ENCODE measurements at regions not wholly inside any gene's neighbourhood (a gene's known extent, or its start where the extent isn't known, plus 50 kb on each side); places are given as distances from the start of the nearest gene placed in this dataset.

- DNase-seq (ENCODE audit: low spot score), result no peak
- Histone ChIP-seq H3K27ac (no peak overlapping the region), H3K9me3 (no peaks in the 10 kb centered on the region), H3K36me3 (no peaks in the 10 kb centered on the region), H3K4me3 (no peak overlapping the region), H3K27me3 (replicated peaks; ENCODE audit: insufficient read depth) (no peaks in the 10 kb centered on the region), H3K4me1 (ENCODE audit: control insufficient read depth in 1 of 2, low read depth in 2 of 2) (no peaks in the 10 kb centered on the region)
- no peak for ATAC-seq (ENCODE audit: insufficient number of reproducible peaks, low FRiP score, low read depth)
- TF ChIP-seq, protein P1, sequence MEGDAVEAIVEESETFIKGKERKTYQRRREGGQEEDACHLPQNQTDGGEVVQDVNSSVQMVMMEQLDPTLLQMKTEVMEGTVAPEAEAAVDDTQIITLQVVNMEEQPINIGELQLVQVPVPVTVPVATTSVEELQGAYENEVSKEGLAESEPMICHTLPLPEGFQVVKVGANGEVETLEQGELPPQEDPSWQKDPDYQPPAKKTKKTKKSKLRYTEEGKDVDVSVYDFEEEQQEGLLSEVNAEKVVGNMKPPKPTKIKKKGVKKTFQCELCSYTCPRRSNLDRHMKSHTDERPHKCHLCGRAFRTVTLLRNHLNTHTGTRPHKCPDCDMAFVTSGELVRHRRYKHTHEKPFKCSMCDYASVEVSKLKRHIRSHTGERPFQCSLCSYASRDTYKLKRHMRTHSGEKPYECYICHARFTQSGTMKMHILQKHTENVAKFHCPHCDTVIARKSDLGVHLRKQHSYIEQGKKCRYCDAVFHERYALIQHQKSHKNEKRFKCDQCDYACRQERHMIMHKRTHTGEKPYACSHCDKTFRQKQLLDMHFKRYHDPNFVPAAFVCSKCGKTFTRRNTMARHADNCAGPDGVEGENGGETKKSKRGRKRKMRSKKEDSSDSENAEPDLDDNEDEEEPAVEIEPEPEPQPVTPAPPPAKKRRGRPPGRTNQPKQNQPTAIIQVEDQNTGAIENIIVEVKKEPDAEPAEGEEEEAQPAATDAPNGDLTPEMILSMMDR (IDR thresholded peaks at IDR 0.05), result no peak
These were observed 175.0 kb downstream of the GOLIM4 start for GRCh38 chr3:167920747-167921146.

- TF ChIP-seq, protein P1 (IDR thresholded peaks at IDR 0.05), result no peak
- Histone ChIP-seq H3K4me3 (no peak overlapping the region), H3K4me1 (ENCODE audit: control insufficient read depth in 1 of 2, low read depth in 2 of 2) (no peaks in the 10 kb centered on the region), H3K27me3 (replicated peaks; ENCODE audit: insufficient read depth) (no peaks in the 10 kb centered on the region), H3K27ac (no peak overlapping the region), H3K9me3 (no peaks in the 10 kb centered on the region), H3K36me3 (no peaks in the 10 kb centered on the region)
- DNase-seq (ENCODE audit: low spot score) (no peak), ATAC-seq (ENCODE audit: insufficient number of reproducible peaks, low FRiP score, low read depth) (no peak)
These were observed 176.1 kb downstream of the GOLIM4 start for GRCh38 chr3:167919590-167919989.

GRCh38 chr3:167918686-167919085 lies 177.0 kb downstream of the GOLIM4 start:
- TF ChIP-seq, protein P1 (IDR thresholded peaks at IDR 0.05), result no peak
- no peaks in the 10 kb centered on the region for H3K4me1 ChIP-seq (ENCODE audit: control insufficient read depth in 1 of 2, low read depth in 2 of 2)
- no peak overlapping the region for H3K27ac ChIP-seq
- no peaks in the 10 kb centered on the region for H3K36me3 ChIP-seq
- ATAC-seq (ENCODE audit: insufficient number of reproducible peaks, low FRiP score, low read depth), result no peak
- no peak overlapping the region for H3K4me3 ChIP-seq
- DNase-seq (ENCODE audit: low spot score), result no peak
- H3K9me3 ChIP-seq, result no peaks in the 10 kb centered on the region
- no peaks in the 10 kb centered on the region for H3K27me3 ChIP-seq (replicated peaks; ENCODE audit: insufficient read depth)

GRCh38 chr3:167918008-167918596 lies 177.6 kb downstream of the GOLIM4 start:
- H3K36me3 ChIP-seq, result no peaks in the 10 kb centered on the region
- no peak overlapping the region for H3K4me3 ChIP-seq
- no peak overlapping the region for H3K27ac ChIP-seq
- DNase-seq (ENCODE audit: low spot score), result no peak
- no peaks in the 10 kb centered on the region for H3K27me3 ChIP-seq (replicated peaks; ENCODE audit: insufficient read depth)
- no peak for ATAC-seq (ENCODE audit: insufficient number of reproducible peaks, low FRiP score, low read depth)
- TF ChIP-seq, protein P1 (IDR thresholded peaks at IDR 0.05), result no peak
- no peaks in the 10 kb centered on the region for H3K9me3 ChIP-seq
- no peaks in the 10 kb centered on the region for H3K4me1 ChIP-seq (ENCODE audit: control insufficient read depth in 1 of 2, low read depth in 2 of 2)

DNA sequence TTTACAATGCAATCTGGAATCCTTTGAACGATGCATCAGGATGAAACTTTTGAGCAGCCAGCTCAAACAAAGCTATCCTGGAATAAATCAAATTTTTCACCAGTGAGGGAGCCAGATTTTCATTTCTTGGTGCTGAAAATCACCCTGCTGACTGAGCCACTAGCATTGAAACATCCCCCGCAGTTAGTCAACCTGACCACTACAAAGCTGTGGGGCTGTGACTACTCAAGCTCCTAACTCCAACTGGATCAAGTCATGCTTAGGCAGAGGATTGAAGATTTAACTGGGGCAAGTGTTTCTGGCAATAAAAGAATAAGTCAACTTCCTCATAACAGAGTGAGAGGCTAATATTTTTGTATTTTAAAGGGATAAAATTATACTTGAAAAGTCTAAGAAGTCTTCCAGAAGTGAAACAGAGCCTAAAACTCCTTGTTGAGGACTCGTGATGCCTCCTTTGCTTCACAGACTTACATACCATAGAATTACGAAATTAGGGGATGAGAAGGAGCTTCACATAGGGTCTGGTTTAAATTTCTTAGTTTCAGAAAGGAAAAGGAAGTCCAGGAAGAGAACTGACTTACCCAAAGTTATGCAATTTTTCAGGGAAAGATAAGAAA lies 177.8 kb downstream of the SERPINI1 start:
- DNase-seq (ENCODE audit: low spot score), result no peak
- Histone ChIP-seq H3K27ac (no peak overlapping the region), H3K4me1 (ENCODE audit: control insufficient read depth in 1 of 2, low read depth in 2 of 2) (no peaks in the 10 kb centered on the region), H3K36me3 (no peaks in the 10 kb centered on the region), H3K4me3 (no peak overlapping the region), H3K27me3 (replicated peaks; ENCODE audit: insufficient read depth) (no peaks in the 10 kb centered on the region), H3K9me3 (no peaks in the 10 kb centered on the region)
- TF ChIP-seq, protein P1 (IDR thresholded peaks at IDR 0.05), result no peak
- ATAC-seq (ENCODE audit: insufficient number of reproducible peaks, low FRiP score, low read depth), result no peak
